Neural cell (in vitro differentiated cells): ENCODE measurements at regions not wholly inside any gene's neighbourhood (a gene's known extent, or its start where the extent isn't known, plus 50 kb on each side); places are given as distances from the start of the nearest gene placed in this dataset.

Source experiments
- H2AFZ ChIP-seq: fragments of 200-600, 300-800 bp; sonication (generic), shearing (Covaris generic); 2 replicates; pipeline ENCODE4 v1.6.0; 2014; ENCODE audit warnings: low read depth, mild to moderate bottlenecking, antibody characterized with exemption, low read length, moderate library complexity
- H3F3A ChIP-seq: fragments of 200-600 bp; shearing (Covaris generic); 2 replicates; pipeline ENCODE4 v1.6.1; 2016; ENCODE audit warnings: mild to moderate bottlenecking, moderate library complexity, mixed read lengths, antibody characterized with exemption, low read length; ENCODE audit not compliant: insufficient read depth, poor library complexity, severe bottlenecking
- H3K27ac ChIP-seq: fragments of 200-600, 300-800 bp; sonication (generic), shearing (Covaris generic); 2 replicates; pipeline ENCODE4 v1.5.1; 2014; ENCODE audit warnings: mild to moderate bottlenecking, low read length, moderate library complexity
- H3K27me3 ChIP-seq: fragments of 300-800, 200-600 bp; sonication (generic), shearing (Covaris generic); 2 replicates; pipeline ENCODE4 v1.6.0; 2014; ENCODE audit warnings: mild to moderate bottlenecking, low read depth, low read length, moderate library complexity; ENCODE audit not compliant: insufficient read depth
- H3K36me3 ChIP-seq: fragments of 300-800, 200-600 bp; sonication (generic), shearing (Covaris generic); 2 replicates; pipeline ENCODE4 v1.5.1; 2014; ENCODE audit warnings: mild to moderate bottlenecking, antibody characterized with exemption, low read length, moderate library complexity; ENCODE audit not compliant: insufficient read depth
- H3K4me2 ChIP-seq: fragments of 300-800, 200-600 bp; sonication (generic), shearing (Covaris generic); 2 replicates; pipeline ENCODE4 v1.6.0; 2014; ENCODE audit warnings: mild to moderate bottlenecking, low read length
- H3K4me3 ChIP-seq: fragments of 300-800, 200-600 bp; sonication (generic), shearing (Covaris generic); 2 replicates; pipeline ENCODE4 v1.5.1; 2014; ENCODE audit warnings: mild to moderate bottlenecking, low read length, moderate library complexity
- H3K79me2 ChIP-seq: fragments of 200-600 bp; shearing (Covaris generic); replicated peaks from 2 replicates; pipeline ENCODE4 v1.6.0; 2014; ENCODE audit warnings: mild to moderate bottlenecking, low read length, moderate library complexity; ENCODE audit not compliant: insufficient read depth
- H3K9ac ChIP-seq: fragments of 300-800, 200-600 bp; sonication (generic), shearing (Covaris generic); 2 replicates; pipeline ENCODE4 v1.6.1; 2016; ENCODE audit warnings: mild to moderate bottlenecking, low read length, mixed read lengths
- H3K9me2 ChIP-seq: fragments of 200-600 bp; shearing (Covaris generic); 2 replicates; pipeline ENCODE4 v1.6.1; 2016; ENCODE audit warnings: mild to moderate bottlenecking, low read length, mixed read lengths; ENCODE audit not compliant: insufficient read depth
- H3K9me3 ChIP-seq: fragments of 200-600, 300-800 bp; sonication (generic), shearing (Covaris generic); 2 replicates; pipeline ENCODE4 v1.6.1; 2016; ENCODE audit warnings: mild to moderate bottlenecking, mixed run types, low read length, moderate library complexity, mixed read lengths
- H4K20me1 ChIP-seq: fragments of 200-600 bp; shearing (Covaris generic); 2 replicates; pipeline ENCODE4 v1.6.1; 2016; ENCODE audit warnings: mild to moderate bottlenecking, mixed run types; ENCODE audit not compliant: insufficient read depth
- EP300 ChIP-seq: fragments of 450-650 bp; conservative IDR thresholded peaks from 2 replicates; pipeline ENCODE4 v1.6.1; 2014; ENCODE audit warnings: antibody characterized with exemption, mild to moderate bottlenecking, moderate library complexity; ENCODE audit not compliant: poor library complexity, severe bottlenecking
- EZH2 ChIP-seq: fragments of 200-600, 300-800 bp; shearing (Covaris generic), sonication (generic); IDR thresholded peaks from 2 replicates; pipeline ENCODE4 v1.6.1; 2014; ENCODE audit warnings: antibody characterized with exemption, low read length, borderline replicate concordance, mild to moderate bottlenecking; ENCODE audit not compliant: insufficient read depth, poor library complexity, severe bottlenecking
- MXI1 ChIP-seq: fragments of 450-650 bp; conservative IDR thresholded peaks from 2 replicates; pipeline ENCODE4 v1.6.1; 2014; ENCODE audit warnings: antibody characterized with exemption, mild to moderate bottlenecking; ENCODE audit not compliant: poor library complexity, severe bottlenecking
- POLR2AphosphoS5 ChIP-seq: IDR thresholded peaks from 2 replicates; pipeline ENCODE4 v1.6.1; 2012
- RAD21 ChIP-seq: fragments of 450-650 bp; conservative IDR thresholded peaks from 2 replicates; pipeline ENCODE4 v1.6.1; 2014; ENCODE audit warnings: antibody characterized with exemption, mild to moderate bottlenecking, moderate library complexity
- SMC3 ChIP-seq: fragments of 450-650 bp; conservative IDR thresholded peaks from 2 replicates; pipeline ENCODE4 v1.6.1; 2014; ENCODE audit warnings: antibody characterized with exemption, mild to moderate bottlenecking, moderate library complexity; ENCODE audit not compliant: poor library complexity
- TAF1 ChIP-seq: IDR thresholded peaks from 2 replicates; pipeline ENCODE4 v1.6.1; 2012; ENCODE audit warnings: low read depth
- TF ChIP-seq, protein P1 (sequence below): fragments of 450-650 bp; IDR thresholded peaks from 2 replicates; pipeline ENCODE4 v1.5.1; 2014; ENCODE audit warnings: antibody characterized with exemption, mild to moderate bottlenecking, moderate library complexity; ENCODE audit not compliant: poor library complexity, severe bottlenecking
- TF ChIP-seq, protein P2 (sequence below): IDR thresholded peaks from 2 replicates; pipeline ENCODE4 v1.6.1; 2012; ENCODE audit warnings: borderline replicate concordance

DNA sequence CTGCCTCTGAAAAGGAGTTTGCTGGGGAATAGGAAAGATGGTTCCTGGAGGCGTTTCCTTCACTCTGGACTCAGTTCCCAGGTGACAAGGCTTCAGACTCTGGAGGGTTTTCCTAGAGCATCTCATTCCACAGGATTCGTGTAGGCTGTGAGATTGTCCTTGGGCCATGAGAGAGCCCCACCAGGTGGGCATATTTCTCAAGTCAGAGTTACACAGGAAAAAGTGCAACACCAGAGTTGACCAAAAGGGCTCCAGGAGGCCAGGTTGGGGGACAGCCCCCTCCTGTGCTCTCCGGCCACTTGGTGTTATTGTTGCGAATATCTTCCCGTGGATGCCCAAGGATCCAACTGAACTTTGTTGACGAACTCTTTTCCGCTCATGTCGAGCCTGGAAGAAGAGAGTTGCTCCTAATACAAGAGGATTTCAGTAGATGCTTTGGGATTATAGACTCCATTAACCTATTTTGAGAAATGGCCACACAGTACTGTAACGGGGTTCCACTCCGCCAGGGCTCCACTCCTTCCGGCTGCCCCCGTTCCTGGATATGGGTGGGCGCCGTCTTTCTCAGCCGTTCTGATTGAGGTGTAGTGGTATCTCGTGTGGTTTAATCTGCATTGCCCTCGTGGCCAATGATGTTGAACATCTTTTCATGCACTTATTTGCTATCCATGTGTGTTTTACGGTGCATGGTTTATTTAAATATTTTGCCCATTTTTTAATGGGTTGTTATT, 580.3 kb downstream of the BRD1 start:
- H3K79me2 ChIP-seq = no peaks in the 10 kb centered on the region
- no peak overlapping the region for H3K4me2 ChIP-seq
- TF ChIP-seq EP300 = no peak
- TF ChIP-seq EZH2 = no peak
- TF ChIP-seq RAD21 = no peak
- TF ChIP-seq MXI1 = no peak
- TF ChIP-seq, protein P1, sequence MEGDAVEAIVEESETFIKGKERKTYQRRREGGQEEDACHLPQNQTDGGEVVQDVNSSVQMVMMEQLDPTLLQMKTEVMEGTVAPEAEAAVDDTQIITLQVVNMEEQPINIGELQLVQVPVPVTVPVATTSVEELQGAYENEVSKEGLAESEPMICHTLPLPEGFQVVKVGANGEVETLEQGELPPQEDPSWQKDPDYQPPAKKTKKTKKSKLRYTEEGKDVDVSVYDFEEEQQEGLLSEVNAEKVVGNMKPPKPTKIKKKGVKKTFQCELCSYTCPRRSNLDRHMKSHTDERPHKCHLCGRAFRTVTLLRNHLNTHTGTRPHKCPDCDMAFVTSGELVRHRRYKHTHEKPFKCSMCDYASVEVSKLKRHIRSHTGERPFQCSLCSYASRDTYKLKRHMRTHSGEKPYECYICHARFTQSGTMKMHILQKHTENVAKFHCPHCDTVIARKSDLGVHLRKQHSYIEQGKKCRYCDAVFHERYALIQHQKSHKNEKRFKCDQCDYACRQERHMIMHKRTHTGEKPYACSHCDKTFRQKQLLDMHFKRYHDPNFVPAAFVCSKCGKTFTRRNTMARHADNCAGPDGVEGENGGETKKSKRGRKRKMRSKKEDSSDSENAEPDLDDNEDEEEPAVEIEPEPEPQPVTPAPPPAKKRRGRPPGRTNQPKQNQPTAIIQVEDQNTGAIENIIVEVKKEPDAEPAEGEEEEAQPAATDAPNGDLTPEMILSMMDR = no peak
- TF ChIP-seq, protein P2, sequence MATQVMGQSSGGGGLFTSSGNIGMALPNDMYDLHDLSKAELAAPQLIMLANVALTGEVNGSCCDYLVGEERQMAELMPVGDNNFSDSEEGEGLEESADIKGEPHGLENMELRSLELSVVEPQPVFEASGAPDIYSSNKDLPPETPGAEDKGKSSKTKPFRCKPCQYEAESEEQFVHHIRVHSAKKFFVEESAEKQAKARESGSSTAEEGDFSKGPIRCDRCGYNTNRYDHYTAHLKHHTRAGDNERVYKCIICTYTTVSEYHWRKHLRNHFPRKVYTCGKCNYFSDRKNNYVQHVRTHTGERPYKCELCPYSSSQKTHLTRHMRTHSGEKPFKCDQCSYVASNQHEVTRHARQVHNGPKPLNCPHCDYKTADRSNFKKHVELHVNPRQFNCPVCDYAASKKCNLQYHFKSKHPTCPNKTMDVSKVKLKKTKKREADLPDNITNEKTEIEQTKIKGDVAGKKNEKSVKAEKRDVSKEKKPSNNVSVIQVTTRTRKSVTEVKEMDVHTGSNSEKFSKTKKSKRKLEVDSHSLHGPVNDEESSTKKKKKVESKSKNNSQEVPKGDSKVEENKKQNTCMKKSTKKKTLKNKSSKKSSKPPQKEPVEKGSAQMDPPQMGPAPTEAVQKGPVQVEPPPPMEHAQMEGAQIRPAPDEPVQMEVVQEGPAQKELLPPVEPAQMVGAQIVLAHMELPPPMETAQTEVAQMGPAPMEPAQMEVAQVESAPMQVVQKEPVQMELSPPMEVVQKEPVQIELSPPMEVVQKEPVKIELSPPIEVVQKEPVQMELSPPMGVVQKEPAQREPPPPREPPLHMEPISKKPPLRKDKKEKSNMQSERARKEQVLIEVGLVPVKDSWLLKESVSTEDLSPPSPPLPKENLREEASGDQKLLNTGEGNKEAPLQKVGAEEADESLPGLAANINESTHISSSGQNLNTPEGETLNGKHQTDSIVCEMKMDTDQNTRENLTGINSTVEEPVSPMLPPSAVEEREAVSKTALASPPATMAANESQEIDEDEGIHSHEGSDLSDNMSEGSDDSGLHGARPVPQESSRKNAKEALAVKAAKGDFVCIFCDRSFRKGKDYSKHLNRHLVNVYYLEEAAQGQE = no peak
- TF ChIP-seq SMC3 = no peak
- TF ChIP-seq TAF1 = no peak
- TF ChIP-seq POLR2AphosphoS5 = no peak
- H3K9me3 ChIP-seq = no peaks in the 10 kb centered on the region
- H3K27me3 ChIP-seq = no peaks in the 10 kb centered on the region
- H2AFZ ChIP-seq = no peak overlapping the region
- no peaks in the 10 kb centered on the region for H3K9me2 ChIP-seq
- no peak overlapping the region for H3K4me3 ChIP-seq
- no peak overlapping the region for H3K9ac ChIP-seq
- no peaks in the 10 kb centered on the region for H3F3A ChIP-seq
- H3K27ac ChIP-seq = no peak overlapping the region
- no peaks in the 10 kb centered on the region for H4K20me1 ChIP-seq
- H3K36me3 ChIP-seq = no peaks in the 10 kb centered on the region

DNA sequence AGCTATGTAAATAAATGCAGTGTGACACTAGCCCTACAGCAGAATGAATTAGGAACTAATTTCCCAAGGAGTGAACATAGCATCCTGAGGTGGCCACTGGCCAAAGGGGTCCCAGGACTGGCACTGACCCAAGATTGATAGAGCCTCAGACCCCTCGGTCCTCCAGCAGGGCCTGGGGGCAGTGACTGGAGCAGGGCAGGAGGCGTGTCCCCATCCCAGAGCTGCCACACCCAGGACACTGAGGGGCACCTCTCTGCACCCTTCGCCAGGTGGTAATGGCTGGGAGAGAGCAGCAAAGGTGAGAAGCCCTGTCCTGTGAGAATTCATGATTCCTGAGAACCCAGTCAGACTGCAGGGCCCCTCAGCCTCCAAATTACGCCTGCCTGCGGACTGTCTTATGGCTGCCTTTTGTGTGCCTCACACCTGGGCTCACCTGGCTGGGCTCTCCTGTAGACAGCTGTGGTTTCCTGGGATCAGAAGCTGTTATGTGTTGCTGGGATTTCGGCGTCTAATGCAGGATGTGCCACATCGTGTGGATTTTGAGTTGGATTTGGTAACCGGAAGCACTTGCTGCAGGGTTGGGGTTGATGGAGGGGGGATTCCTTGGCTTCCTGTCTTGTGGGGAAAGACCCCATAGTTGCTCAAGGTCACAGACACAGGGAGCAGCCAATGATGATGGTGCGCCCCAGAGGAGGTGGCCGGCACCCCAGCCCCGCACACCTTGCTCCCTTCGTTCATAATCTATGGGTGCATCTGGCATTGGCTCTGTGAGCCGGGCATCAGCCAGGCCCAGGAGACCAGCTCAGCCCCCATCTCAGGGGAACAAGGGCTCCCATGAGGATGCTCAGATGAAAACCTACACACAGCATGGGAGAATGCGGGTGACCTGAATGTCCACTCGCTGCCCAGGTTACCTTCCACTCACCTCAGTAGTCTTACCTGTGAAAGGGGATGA, 582.9 kb downstream of the BRD1 start:
- Histone ChIP-seq H3K9me2 (no peaks in the 10 kb centered on the region), H3K4me3 (no peak overlapping the region), H3K9ac (no peak overlapping the region), H3K9me3 (no peaks in the 10 kb centered on the region), H3K27ac (no peak overlapping the region), H2AFZ (no peak overlapping the region), H3F3A (no peaks in the 10 kb centered on the region), H4K20me1 (no peaks in the 10 kb centered on the region), H3K4me2 (no peak overlapping the region), H3K27me3 (no peaks in the 10 kb centered on the region), H3K36me3 (no peaks in the 10 kb centered on the region), H3K79me2 (no peaks in the 10 kb centered on the region)
- TF ChIP-seq EZH2 = no peak
- TF ChIP-seq TAF1 = no peak
- TF ChIP-seq, protein P1 = no peak
- TF ChIP-seq EP300 = no peak
- no peak for TF ChIP-seq SMC3
- TF ChIP-seq, protein P2 = no peak
- no peak for TF ChIP-seq RAD21
- no peak for TF ChIP-seq MXI1
- TF ChIP-seq POLR2AphosphoS5 = no peak
